ENCODE measurements at regions not wholly inside any gene's neighbourhood (a gene's known extent, or its start where the extent isn't known, plus 50 kb on each side); places are given as distances from the start of the nearest gene placed in this dataset.

DNA sequence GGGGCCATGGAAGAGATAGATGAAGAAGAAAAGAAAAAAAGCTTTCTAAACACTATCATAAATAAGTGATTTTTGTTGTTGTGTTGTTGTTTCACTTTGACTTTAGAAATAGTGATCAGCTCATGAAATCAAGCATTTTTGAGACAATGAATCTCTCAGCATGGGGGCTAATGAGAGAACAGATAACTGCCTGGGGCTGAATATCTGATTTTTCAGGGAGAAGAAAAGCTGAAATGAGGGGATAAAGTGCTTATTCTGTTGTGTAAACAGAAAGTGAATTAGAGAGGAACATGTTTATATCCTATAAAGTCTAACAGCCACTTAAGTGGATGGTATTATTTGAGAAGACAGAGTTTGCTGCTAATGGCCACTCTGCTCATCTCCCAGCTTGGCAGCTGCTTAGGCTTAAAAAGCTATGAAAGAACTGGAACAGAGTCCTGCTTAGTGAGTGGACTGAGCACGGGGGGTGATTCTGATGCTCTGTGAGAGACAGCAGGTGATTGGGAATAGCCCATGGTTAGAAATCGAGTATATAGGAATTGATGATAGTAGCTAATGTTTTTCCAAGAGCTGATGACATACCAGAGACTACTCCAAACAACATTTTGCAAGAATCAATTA lies 646.1 kb upstream of the TMEM132C start (continued):
- TF ChIP-seq, protein P1, sequence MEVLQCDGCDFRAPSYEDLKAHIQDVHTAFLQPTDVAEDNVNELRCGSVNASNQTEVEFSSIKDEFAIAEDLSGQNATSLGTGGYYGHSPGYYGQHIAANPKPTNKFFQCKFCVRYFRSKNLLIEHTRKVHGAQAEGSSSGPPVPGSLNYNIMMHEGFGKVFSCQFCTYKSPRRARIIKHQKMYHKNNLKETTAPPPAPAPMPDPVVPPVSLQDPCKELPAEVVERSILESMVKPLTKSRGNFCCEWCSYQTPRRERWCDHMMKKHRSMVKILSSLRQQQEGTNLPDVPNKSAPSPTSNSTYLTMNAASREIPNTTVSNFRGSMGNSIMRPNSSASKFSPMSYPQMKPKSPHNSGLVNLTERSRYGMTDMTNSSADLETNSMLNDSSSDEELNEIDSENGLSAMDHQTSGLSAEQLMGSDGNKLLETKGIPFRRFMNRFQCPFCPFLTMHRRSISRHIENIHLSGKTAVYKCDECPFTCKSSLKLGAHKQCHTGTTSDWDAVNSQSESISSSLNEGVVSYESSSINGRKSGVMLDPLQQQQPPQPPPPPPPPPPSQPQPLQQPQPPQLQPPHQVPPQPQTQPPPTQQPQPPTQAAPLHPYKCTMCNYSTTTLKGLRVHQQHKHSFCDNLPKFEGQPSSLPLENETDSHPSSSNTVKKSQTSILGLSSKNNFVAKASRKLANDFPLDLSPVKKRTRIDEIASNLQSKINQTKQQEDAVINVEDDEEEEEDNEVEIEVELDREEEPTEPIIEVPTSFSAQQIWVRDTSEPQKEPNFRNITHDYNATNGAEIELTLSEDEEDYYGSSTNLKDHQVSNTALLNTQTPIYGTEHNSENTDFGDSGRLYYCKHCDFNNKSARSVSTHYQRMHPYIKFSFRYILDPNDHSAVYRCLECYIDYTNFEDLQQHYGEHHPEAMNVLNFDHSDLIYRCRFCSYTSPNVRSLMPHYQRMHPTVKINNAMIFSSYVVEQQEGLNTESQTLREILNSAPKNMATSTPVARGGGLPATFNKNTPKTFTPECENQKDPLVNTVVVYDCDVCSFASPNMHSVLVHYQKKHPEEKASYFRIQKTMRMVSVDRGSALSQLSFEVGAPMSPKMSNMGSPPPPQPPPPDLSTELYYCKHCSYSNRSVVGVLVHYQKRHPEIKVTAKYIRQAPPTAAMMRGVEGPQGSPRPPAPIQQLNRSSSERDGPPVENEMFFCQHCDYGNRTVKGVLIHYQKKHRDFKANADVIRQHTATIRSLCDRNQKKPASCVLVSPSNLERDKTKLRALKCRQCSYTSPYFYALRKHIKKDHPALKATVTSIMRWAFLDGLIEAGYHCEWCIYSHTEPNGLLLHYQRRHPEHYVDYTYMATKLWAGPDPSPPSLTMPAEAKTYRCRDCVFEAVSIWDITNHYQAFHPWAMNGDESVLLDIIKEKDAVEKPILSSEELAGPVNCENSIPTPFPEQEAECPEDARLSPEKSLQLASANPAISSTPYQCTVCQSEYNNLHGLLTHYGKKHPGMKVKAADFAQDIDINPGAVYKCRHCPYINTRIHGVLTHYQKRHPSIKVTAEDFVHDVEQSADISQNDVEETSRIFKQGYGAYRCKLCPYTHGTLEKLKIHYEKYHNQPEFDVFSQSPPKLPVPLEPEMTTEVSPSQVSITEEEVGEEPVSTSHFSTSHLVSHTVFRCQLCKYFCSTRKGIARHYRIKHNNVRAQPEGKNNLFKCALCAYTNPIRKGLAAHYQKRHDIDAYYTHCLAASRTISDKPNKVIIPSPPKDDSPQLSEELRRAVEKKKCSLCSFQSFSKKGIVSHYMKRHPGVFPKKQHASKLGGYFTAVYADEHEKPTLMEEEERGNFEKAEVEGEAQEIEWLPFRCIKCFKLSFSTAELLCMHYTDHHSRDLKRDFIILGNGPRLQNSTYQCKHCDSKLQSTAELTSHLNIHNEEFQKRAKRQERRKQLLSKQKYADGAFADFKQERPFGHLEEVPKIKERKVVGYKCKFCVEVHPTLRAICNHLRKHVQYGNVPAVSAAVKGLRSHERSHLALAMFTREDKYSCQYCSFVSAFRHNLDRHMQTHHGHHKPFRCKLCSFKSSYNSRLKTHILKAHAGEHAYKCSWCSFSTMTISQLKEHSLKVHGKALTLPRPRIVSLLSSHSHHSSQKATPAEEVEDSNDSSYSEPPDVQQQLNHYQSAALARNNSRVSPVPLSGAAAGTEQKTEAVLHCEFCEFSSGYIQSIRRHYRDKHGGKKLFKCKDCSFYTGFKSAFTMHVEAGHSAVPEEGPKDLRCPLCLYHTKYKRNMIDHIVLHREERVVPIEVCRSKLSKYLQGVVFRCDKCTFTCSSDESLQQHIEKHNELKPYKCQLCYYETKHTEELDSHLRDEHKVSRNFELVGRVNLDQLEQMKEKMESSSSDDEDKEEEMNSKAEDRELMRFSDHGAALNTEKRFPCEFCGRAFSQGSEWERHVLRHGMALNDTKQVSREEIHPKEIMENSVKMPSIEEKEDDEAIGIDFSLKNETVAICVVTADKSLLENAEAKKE (CRISPR knock-in tag; IDR thresholded peaks at IDR 0.05), result no peak
- TF ChIP-seq EZH2 (IDR thresholded peaks at IDR 0.05; ENCODE audit: low read depth, unreplicated experiment) (no peak), ZNF331 (CRISPR knock-in tag; IDR thresholded peaks at IDR 0.05; ENCODE audit: low read depth) (no peak)

DNA sequence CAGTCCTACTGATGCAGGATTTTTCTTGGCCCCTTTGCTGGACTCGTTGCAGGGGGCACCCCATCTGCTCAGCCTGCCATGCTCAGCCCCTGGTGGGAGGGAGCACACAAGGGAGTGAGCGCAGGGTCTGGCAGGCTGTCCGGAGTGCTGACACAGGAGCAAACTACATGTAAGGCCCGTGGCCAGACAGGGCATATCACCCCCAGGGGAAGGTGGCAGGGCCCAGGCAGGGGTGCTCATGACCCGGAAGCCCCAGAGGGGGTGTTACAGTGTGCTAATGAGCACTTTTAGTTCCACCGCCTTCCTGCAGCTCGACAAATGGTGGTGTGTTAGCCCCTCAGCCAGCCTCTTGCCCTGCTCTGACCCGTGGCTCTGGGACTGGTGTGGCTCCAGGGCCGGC lies 645.6 kb upstream of the TMEM132C start:
- H3K27me3 ChIP-seq (ENCODE audit: insufficient read depth), result no peaks in the 10 kb centered on the region
- H3K36me3 Mint-ChIP-seq (ENCODE audit: low read depth), result peaks cover 44% of the 10 kb centered on the region
- H3K27me3 Mint-ChIP-seq (ENCODE audit: insufficient read depth, low read depth, poor library complexity), result peaks cover 7% of the 10 kb centered on the region
- H3K4me1 Mint-ChIP-seq, result no peaks in the 10 kb centered on the region
- no peaks in the 10 kb centered on the region for H4K20me1 ChIP-seq (replicated peaks; ENCODE audit: insufficient read depth)
- H3K27ac Mint-ChIP-seq, result no peak overlapping the region
- DNase-seq (ENCODE audit: low spot score) (no peak), ATAC-seq (no peak)
- no peak overlapping the region for H3K4me2 ChIP-seq
- H3K27ac ChIP-seq (ENCODE audit: low read depth), result no peak overlapping the region
- no peaks in the 10 kb centered on the region for H3K9me2 ChIP-seq (ENCODE audit: insufficient read depth)
- H3K9me3 Mint-ChIP-seq, result peaks cover 99% of the 10 kb centered on the region
- no peak overlapping the region for H2AFZ ChIP-seq
- H3K4me3 ChIP-seq, result no peak overlapping the region
- H3K79me2 ChIP-seq (replicated peaks; ENCODE audit: insufficient read depth), result no peaks in the 10 kb centered on the region
- H3K36me3 ChIP-seq (ENCODE audit: insufficient read depth), result no peaks in the 10 kb centered on the region
- no peak overlapping the region for H3K4me3 Mint-ChIP-seq
- TF ChIP-seq ZNF331 (CRISPR knock-in tag; IDR thresholded peaks at IDR 0.05; ENCODE audit: low read depth), result no peak
- TF ChIP-seq, protein P2, sequence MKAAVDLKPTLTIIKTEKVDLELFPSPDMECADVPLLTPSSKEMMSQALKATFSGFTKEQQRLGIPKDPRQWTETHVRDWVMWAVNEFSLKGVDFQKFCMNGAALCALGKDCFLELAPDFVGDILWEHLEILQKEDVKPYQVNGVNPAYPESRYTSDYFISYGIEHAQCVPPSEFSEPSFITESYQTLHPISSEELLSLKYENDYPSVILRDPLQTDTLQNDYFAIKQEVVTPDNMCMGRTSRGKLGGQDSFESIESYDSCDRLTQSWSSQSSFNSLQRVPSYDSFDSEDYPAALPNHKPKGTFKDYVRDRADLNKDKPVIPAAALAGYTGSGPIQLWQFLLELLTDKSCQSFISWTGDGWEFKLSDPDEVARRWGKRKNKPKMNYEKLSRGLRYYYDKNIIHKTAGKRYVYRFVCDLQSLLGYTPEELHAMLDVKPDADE (IDR thresholded peaks at IDR 0.05), result no peak
- TF ChIP-seq EZH2 (IDR thresholded peaks at IDR 0.05; ENCODE audit: low read depth, unreplicated experiment), result no peak
- TF ChIP-seq POLR2AphosphoS5 (IDR thresholded peaks at IDR 0.05; ENCODE audit: low read depth), result no peak
- peaks cover 20% of the 10 kb centered on the region for H3K4me1 ChIP-seq (ENCODE audit: insufficient read depth)
- no peaks in the 10 kb centered on the region for H3F3A ChIP-seq (replicated peaks; ENCODE audit: low read depth)
